ENCODE measurements at regions not wholly inside any gene's neighbourhood (a gene's known extent, or its start where the extent isn't known, plus 50 kb on each side); places are given as distances from the start of the nearest gene placed in this dataset.

DNA sequence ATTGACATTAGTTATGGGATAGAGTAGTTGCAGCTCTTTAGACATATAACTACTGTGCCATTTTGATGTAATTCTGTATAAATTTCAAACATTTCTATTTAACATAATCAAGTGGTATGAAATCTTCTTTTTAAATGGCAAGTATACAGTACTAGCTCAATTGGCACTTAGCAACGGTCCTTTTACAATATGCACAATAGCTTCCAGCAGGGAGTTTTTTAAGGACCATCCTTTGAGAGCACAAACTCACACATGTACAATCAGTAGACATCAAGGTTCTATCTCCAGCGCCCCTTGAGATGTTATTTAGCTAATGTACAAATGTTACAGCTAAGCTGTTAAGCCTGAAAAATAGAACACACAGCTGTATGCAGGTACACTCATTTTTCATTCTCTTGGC, 480.7 kb downstream of the TFEC start:
- TF ChIP-seq, protein P1, sequence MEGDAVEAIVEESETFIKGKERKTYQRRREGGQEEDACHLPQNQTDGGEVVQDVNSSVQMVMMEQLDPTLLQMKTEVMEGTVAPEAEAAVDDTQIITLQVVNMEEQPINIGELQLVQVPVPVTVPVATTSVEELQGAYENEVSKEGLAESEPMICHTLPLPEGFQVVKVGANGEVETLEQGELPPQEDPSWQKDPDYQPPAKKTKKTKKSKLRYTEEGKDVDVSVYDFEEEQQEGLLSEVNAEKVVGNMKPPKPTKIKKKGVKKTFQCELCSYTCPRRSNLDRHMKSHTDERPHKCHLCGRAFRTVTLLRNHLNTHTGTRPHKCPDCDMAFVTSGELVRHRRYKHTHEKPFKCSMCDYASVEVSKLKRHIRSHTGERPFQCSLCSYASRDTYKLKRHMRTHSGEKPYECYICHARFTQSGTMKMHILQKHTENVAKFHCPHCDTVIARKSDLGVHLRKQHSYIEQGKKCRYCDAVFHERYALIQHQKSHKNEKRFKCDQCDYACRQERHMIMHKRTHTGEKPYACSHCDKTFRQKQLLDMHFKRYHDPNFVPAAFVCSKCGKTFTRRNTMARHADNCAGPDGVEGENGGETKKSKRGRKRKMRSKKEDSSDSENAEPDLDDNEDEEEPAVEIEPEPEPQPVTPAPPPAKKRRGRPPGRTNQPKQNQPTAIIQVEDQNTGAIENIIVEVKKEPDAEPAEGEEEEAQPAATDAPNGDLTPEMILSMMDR (IDR thresholded peaks at IDR 0.05; ENCODE audit: low read length) = no peak
- TF ChIP-seq EZH2 (optimal IDR thresholded peaks at IDR 0.05; ENCODE audit: low read depth, low read length) (no peak), EZH2phosphoT487 (IDR thresholded peaks at IDR 0.05; ENCODE audit: low read length) (no peak)
